Trophoblast cell (in vitro differentiated cells and primary cell): ENCODE measurements at regions not wholly inside any gene's neighbourhood (a gene's known extent, or its start where the extent isn't known, plus 50 kb on each side); places are given as distances from the start of the nearest gene placed in this dataset.

Experiments
- DNase-seq, 2 donors: peaks; one replicate each; pipeline ENCODE4 v3.0.0-alpha.2; 2016
- H2AFZ ChIP-seq: 2 replicates; pipeline ENCODE4 v1.6.1; 2013; ENCODE audit warnings: low read length, moderate library complexity, mild to moderate bottlenecking; ENCODE audit not compliant: insufficient read depth, poor library complexity
- H2AK5ac ChIP-seq: 2 replicates; pipeline ENCODE4 v1.6.1; 2013; ENCODE audit warnings: mild to moderate bottlenecking, low read length
- H2BK120ac ChIP-seq: 2 replicates; pipeline ENCODE4 v1.6.1; 2013; ENCODE audit warnings: low read length, mild to moderate bottlenecking, moderate library complexity; ENCODE audit not compliant: insufficient read depth, poor library complexity
- H2BK12ac ChIP-seq: 2 replicates; pipeline ENCODE4 v1.6.1; 2013; ENCODE audit warnings: mild to moderate bottlenecking, low read length, moderate library complexity
- H2BK5ac ChIP-seq: 2 replicates; pipeline ENCODE4 v1.6.1; 2013; ENCODE audit warnings: low read length, low read depth, moderate library complexity, mild to moderate bottlenecking; ENCODE audit not compliant: poor library complexity
- H3K14ac ChIP-seq: 2 replicates; pipeline ENCODE4 v1.6.1; 2013; ENCODE audit warnings: mild to moderate bottlenecking, low read length
- H3K18ac ChIP-seq: 2 replicates; pipeline ENCODE4 v1.6.1; 2013; ENCODE audit warnings: mild to moderate bottlenecking, low read length
- H3K23ac ChIP-seq: 2 replicates; pipeline ENCODE4 v1.6.1; 2013; ENCODE audit warnings: low read length
- H3K27ac ChIP-seq: 2 replicates; pipeline ENCODE4 v1.5.1; 2013; ENCODE audit warnings: low read depth, mild to moderate bottlenecking, inconsistent platforms, low read length, moderate library complexity
- H3K27me3 ChIP-seq: 2 replicates; pipeline ENCODE4 v1.6.1; 2013; ENCODE audit warnings: inconsistent platforms, mild to moderate bottlenecking, low read length, moderate library complexity; ENCODE audit not compliant: insufficient read depth
- H3K36me3 ChIP-seq, 2 experiments: 1 replicate in 1 of 2; 2 replicates in 1 of 2; pipeline ENCODE4 v1.6.1; 2013; ENCODE audit warnings: low read length in 2 of 2, mild to moderate bottlenecking in 2 of 2, moderate library complexity in 1 of 2; ENCODE audit not compliant: insufficient read depth in 2 of 2, control insufficient read depth in 1 of 2
- H3K4ac ChIP-seq: 2 replicates; pipeline ENCODE4 v1.6.1; 2013; ENCODE audit warnings: low read depth, mild to moderate bottlenecking, low read length, moderate library complexity
- H3K4me1 ChIP-seq, 2 experiments: 1 replicate in 1 of 2; 2 replicates in 1 of 2; pipeline ENCODE4 v1.6.1; 2013; ENCODE audit warnings: low read length in 2 of 2, mild to moderate bottlenecking in 2 of 2, moderate library complexity in 1 of 2; ENCODE audit not compliant: insufficient read depth in 2 of 2, control insufficient read depth in 1 of 2
- H3K4me2 ChIP-seq: 2 replicates; pipeline ENCODE4 v1.6.1; 2013; ENCODE audit warnings: inconsistent platforms, mild to moderate bottlenecking, low read length, moderate library complexity
- H3K4me3 ChIP-seq: 2 replicates; pipeline ENCODE4 v1.5.1; 2013; ENCODE audit warnings: mild to moderate bottlenecking, low read depth, low read length, inconsistent platforms
- H3K79me1 ChIP-seq: one replicate; pipeline ENCODE4 v1.6.1; 2013; ENCODE audit warnings: low read length
- H3K79me2 ChIP-seq: 2 replicates; pipeline ENCODE4 v1.6.1; 2013; ENCODE audit warnings: low read length, mild to moderate bottlenecking; ENCODE audit not compliant: control insufficient read depth, insufficient read depth, poor library complexity
- H3K9ac ChIP-seq: 2 replicates; pipeline ENCODE4 v1.6.1; 2013; ENCODE audit warnings: mild to moderate bottlenecking, low read length
- H3K9me3 ChIP-seq: 2 replicates; pipeline ENCODE4 v1.6.1; 2013; ENCODE audit warnings: low read depth, mild to moderate bottlenecking, control low read depth, inconsistent platforms, low read length; ENCODE audit not compliant: insufficient read depth
- H4K12ac ChIP-seq: 2 replicates; pipeline ENCODE4 v1.6.1; 2013; ENCODE audit warnings: low read depth, mild to moderate bottlenecking, low read length, moderate library complexity
- H4K8ac ChIP-seq: 2 replicates; pipeline ENCODE4 v1.6.1; 2013; ENCODE audit warnings: low read depth, mild to moderate bottlenecking, low read length, moderate library complexity
- H4K91ac ChIP-seq: one replicate; pipeline ENCODE4 v1.6.1; 2013; ENCODE audit warnings: low read depth, mild to moderate bottlenecking, low read length, moderate library complexity
- WGBS: extraction: QIAGEN DNeasy Blood & Tissue Kit; methylation state at CpG from one replicate; pipeline ENCODE4 v1.1.7; 2013; ENCODE audit warnings: missing lambda C conversion rate; ENCODE audit not compliant: insufficient read length, insufficient coverage; ENCODE audit errors: extremely low coverage; 5-methylcytosine and 5-hydroxymethylcytosine counted together

DNA sequence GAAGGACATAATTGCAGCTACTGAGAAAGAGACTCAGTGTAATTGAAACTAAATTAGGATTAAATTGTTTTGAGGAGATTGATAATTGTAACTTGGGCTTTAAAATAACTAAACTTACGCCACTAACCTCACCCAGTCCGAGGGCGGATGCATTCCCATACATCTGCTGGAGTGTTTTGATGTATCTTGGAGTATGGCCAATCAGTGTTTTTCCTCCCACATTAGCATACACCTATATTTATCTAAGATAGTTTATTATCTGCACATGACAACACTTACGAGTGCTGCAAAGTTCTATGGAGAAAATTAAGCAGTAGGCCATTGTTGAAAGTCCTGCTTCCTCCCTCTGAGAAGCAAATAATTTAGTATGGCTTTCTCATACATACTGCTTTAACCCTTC lies 184.7 kb upstream of the PLEKHG7 start:
- WGBS = no CpG with 5 or more reads among the region's 4 CpGs

DNA sequence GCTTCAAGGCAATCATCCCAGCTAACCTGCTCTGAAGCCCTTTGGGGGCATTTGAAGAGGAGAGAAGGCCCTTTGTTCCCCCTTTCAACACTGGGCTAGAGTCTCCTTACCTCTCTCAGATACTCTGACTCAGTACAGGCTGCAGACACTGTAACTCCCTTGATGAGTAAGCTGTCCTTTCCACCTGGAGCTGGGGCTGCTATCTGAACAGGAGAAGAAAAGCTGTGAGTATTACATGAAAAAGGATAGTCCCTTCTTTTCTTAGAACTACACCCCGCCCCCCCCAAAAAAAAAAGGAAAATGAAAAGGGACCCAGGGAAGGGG lies 186.6 kb upstream of the PLEKHG7 start:
- Histone ChIP-seq H2BK5ac (no peak overlapping the region), H3K9me3 (no peaks in the 10 kb centered on the region), H3K79me1 (no peaks in the 10 kb centered on the region), H3K14ac (no peak overlapping the region), H3K4me2 (no peak overlapping the region), H3K23ac (no peak overlapping the region), H3K79me2 (no peaks in the 10 kb centered on the region), H3K4me3 (no peak overlapping the region), H3K36me3 (no peaks in the 10 kb centered on the region), H3K27me3 (no peaks in the 10 kb centered on the region), H2BK12ac (no peak overlapping the region), H3K27ac (no peak overlapping the region), H3K4ac (no peak overlapping the region), H2BK120ac (no peak overlapping the region), H4K8ac (no peak overlapping the region), H3K4me1 (peaks cover 0 to 2% of the 10 kb centered on the region in 2 experiments), H4K91ac (no peak overlapping the region), H3K9ac (no peak overlapping the region), H3K18ac (no peak overlapping the region), H2AFZ (no peak overlapping the region), H4K12ac (no peak overlapping the region), H2AK5ac (no peak overlapping the region)
- no CpG with 5 or more reads among the region's 1 CpG for WGBS
- DNase-seq = no peak

More for the DNA sequence above, 184.7 kb upstream of the PLEKHG7 start:
- Histone ChIP-seq H3K9ac (no peak overlapping the region), H3K14ac (no peak overlapping the region), H3K4me2 (no peak overlapping the region), H3K18ac (no peak overlapping the region), H3K27ac (no peak overlapping the region), H3K27me3 (no peaks in the 10 kb centered on the region), H3K23ac (no peak overlapping the region), H2BK12ac (no peak overlapping the region), H3K79me2 (no peaks in the 10 kb centered on the region), H2AK5ac (no peak overlapping the region), H3K36me3 (no peaks in the 10 kb centered on the region), H3K4ac (no peak overlapping the region), H2BK5ac (no peak overlapping the region), H3K4me3 (no peak overlapping the region), H3K79me1 (no peaks in the 10 kb centered on the region), H2BK120ac (no peak overlapping the region), H2AFZ (no peak overlapping the region), H4K91ac (no peak overlapping the region), H4K12ac (no peak overlapping the region), H3K9me3 (no peaks in the 10 kb centered on the region), H4K8ac (no peak overlapping the region), H3K4me1 (peaks cover 0 to 2% of the 10 kb centered on the region in 2 experiments)
- no peak for DNase-seq

DNA sequence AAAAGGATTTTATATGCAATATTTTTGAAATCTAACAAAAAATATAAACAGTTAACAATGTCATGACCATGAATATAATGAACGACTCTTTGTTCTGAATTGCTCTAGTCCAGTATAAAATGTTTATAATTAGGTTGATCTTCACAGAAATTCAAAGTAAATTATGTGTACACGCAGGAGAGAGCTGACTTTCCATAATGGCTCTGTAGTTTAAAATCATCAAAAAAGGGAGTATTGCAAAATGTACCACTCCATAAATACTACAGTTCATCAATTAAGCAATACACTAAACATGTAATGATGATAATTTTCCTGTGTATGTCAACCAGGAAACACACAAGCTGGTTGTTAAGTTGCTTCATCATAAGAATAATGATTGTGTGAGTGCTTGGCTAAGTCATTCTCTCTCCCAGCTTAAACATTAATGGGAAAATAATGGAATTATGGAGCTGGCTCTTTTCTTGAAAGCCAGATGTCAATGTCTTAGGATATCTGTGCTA lies 189.5 kb upstream of the PLEKHG7 start:
- no peak for DNase-seq
- H3K4me3 ChIP-seq = no peak overlapping the region
- H4K12ac ChIP-seq = no peak overlapping the region
- no peak overlapping the region for H2BK12ac ChIP-seq
- no peaks in the 10 kb centered on the region for H3K36me3 ChIP-seq
- H3K79me1 ChIP-seq = no peaks in the 10 kb centered on the region
- H4K8ac ChIP-seq = no peak overlapping the region
- no peak overlapping the region for H3K18ac ChIP-seq
- no peaks in the 10 kb centered on the region for H3K9me3 ChIP-seq
- H2BK120ac ChIP-seq = no peak overlapping the region
- no peak overlapping the region for H3K4ac ChIP-seq
- no CpG with 5 or more reads among the region's 2 CpGs for WGBS
- no peak overlapping the region for H3K23ac ChIP-seq
- H3K27ac ChIP-seq = no peak overlapping the region
- H4K91ac ChIP-seq = no peak overlapping the region
- H3K4me1 ChIP-seq = peaks cover 0 to 2% of the 10 kb centered on the region in 2 experiments
- no peak overlapping the region for H2AFZ ChIP-seq
- no peak overlapping the region for H2AK5ac ChIP-seq
- no peak overlapping the region for H2BK5ac ChIP-seq
- H3K14ac ChIP-seq = no peak overlapping the region
- H3K79me2 ChIP-seq = no peaks in the 10 kb centered on the region
- no peak overlapping the region for H3K4me2 ChIP-seq
- H3K9ac ChIP-seq = no peak overlapping the region
- H3K27me3 ChIP-seq = no peaks in the 10 kb centered on the region

DNA sequence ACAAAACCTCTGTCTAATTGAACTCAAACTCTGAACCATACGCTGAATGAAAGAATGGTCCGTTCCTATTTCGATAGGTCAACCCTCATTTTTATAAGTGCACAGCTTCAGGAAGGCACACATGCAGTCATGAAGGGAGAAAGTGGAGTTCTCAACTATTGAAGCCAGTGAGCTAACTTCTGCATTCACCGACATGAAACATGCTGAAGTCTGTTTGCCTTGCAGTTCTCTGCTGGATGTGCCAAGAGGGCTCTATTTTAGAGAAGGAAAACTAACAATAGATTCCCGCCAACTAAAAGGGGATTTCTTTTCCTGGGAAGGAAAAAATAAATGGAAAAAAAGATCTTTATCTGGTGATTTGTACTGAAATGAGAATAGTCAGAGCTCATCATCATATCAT lies 191.0 kb upstream of the PLEKHG7 start:
- Histone ChIP-seq H3K27me3 (no peaks in the 10 kb centered on the region), H3K9ac (no peak overlapping the region), H3K18ac (no peak overlapping the region), H3K23ac (no peak overlapping the region), H4K8ac (no peak overlapping the region), H2BK5ac (no peak overlapping the region), H4K12ac (no peak overlapping the region), H3K4me1 (peaks cover 3 to 4% of the 10 kb centered on the region in 2 experiments), H2BK120ac (no peak overlapping the region), H3K79me1 (peaks cover 2% of the 10 kb centered on the region), H4K91ac (no peak overlapping the region), H3K9me3 (no peaks in the 10 kb centered on the region), H3K27ac (no peak overlapping the region), H3K4ac (no peak overlapping the region), H3K4me3 (no peak overlapping the region), H3K4me2 (no peak overlapping the region), H3K14ac (no peak overlapping the region), H2BK12ac (no peak overlapping the region), H2AK5ac (no peak overlapping the region), H2AFZ (no peak overlapping the region), H3K36me3 (no peaks in the 10 kb centered on the region), H3K79me2 (no peaks in the 10 kb centered on the region)
- WGBS = no CpG with 5 or more reads among the region's 5 CpGs
- no peak for DNase-seq
